NCI-H2107 (cell line): ENCODE measurements at regions not wholly inside any gene's neighbourhood (a gene's known extent, or its start where the extent isn't known, plus 50 kb on each side); places are given as distances from the start of the nearest gene placed in this dataset.

Source experiments
- DNase-seq: peaks from one replicate; lab custom pipeline; 2025; lab: John Stamatoyannopoulos, UW

GRCh38 chr5:2801577-2802525, 50.4 kb upstream of the IRX2 start:
- DNase-seq: no peak
